ENCODE measurements at regions not wholly inside any gene's neighbourhood (a gene's known extent, or its start where the extent isn't known, plus 50 kb on each side); places are given as distances from the start of the nearest gene placed in this dataset.

- DNase-seq: no peak
Observed at GRCh38 chr13:105135852-105136615, 1399.4 kb downstream of the EFNB2 start.

GRCh38 chr13:105127732-105128131 lies 1407.7 kb downstream of the EFNB2 start:
- DNase-seq: no peak

GRCh38 chr13:105121221-105121620 lies 1414.2 kb downstream of the EFNB2 start:
- DNase-seq: no peak

- no peak for DNase-seq
Observed at GRCh38 chr13:105118426-105118985, 1417.0 kb downstream of the EFNB2 start.

GRCh38 chr13:105116966-105117365 lies 1418.5 kb downstream of the EFNB2 start:
- DNase-seq: no peak

GRCh38 chr13:105112561-105112960 lies 1422.9 kb downstream of the EFNB2 start:
- DNase-seq: no peak

GRCh38 chr13:105107781-105108180 lies 1427.7 kb downstream of the EFNB2 start:
- DNase-seq: no peak

- no peak for DNase-seq
Observed at GRCh38 chr13:105105471-105105870, 1430.0 kb downstream of the EFNB2 start.

GRCh38 chr13:105097521-105097920 lies 1437.9 kb downstream of the EFNB2 start:
- no peak for DNase-seq

GRCh38 chr13:105089858-105090643 lies 1445.4 kb downstream of the EFNB2 start:
- no peak for DNase-seq

- DNase-seq: no peak
Observed at GRCh38 chr13:105087945-105088344, 1447.5 kb downstream of the EFNB2 start.

GRCh38 chr13:105084931-105085330 lies 1450.5 kb downstream of the EFNB2 start:
- DNase-seq: no peak

GRCh38 chr13:105083992-105084391 lies 1451.5 kb downstream of the EFNB2 start:
- no peak for DNase-seq

- DNase-seq: no peak
Observed at GRCh38 chr13:105074755-105075154, 1460.7 kb downstream of the EFNB2 start.

GRCh38 chr13:105073041-105073440 lies 1462.4 kb downstream of the EFNB2 start:
- no peak for DNase-seq

GRCh38 chr13:105070452-105070851 lies 1465.0 kb downstream of the EFNB2 start:
- DNase-seq: no peak

- no peak for DNase-seq
Observed at GRCh38 chr13:105069106-105069505, 1466.4 kb downstream of the EFNB2 start.

GRCh38 chr13:105063676-105064075 lies 1471.8 kb downstream of the EFNB2 start:
- DNase-seq: no peak

- DNase-seq: no peak
Observed at GRCh38 chr13:105059786-105060185, 1475.7 kb downstream of the EFNB2 start.

GRCh38 chr13:105058517-105058916 lies 1476.9 kb downstream of the EFNB2 start:
- no peak for DNase-seq

- DNase-seq: no peak
Observed at GRCh38 chr13:105052711-105053110, 1482.8 kb downstream of the EFNB2 start.

GRCh38 chr13:105050686-105051085 lies 1484.8 kb downstream of the EFNB2 start:
- DNase-seq: no peak

GRCh38 chr13:105048677-105049076 lies 1486.8 kb downstream of the EFNB2 start:
- no peak for DNase-seq

Measured in renal pelvis (tissue), 1 donor.